ENCODE measurements at regions not wholly inside any gene's neighbourhood (a gene's known extent, or its start where the extent isn't known, plus 50 kb on each side); places are given as distances from the start of the nearest gene placed in this dataset.

GRCh38 chr20:5492937-5493336 lies 117.9 kb downstream of the GPCPD1 start:
- Histone ChIP-seq H3K4me1 (no peaks in the 10 kb centered on the region), H3K36me3 (no peaks in the 10 kb centered on the region), H3K9me3 (no peaks in the 10 kb centered on the region), H3K27ac (no peak overlapping the region), H3K27me3 (ENCODE audit: low read depth) (no peaks in the 10 kb centered on the region), H3K4me3 (no peak overlapping the region)
- no peak for ATAC-seq
- TF ChIP-seq, protein P1, sequence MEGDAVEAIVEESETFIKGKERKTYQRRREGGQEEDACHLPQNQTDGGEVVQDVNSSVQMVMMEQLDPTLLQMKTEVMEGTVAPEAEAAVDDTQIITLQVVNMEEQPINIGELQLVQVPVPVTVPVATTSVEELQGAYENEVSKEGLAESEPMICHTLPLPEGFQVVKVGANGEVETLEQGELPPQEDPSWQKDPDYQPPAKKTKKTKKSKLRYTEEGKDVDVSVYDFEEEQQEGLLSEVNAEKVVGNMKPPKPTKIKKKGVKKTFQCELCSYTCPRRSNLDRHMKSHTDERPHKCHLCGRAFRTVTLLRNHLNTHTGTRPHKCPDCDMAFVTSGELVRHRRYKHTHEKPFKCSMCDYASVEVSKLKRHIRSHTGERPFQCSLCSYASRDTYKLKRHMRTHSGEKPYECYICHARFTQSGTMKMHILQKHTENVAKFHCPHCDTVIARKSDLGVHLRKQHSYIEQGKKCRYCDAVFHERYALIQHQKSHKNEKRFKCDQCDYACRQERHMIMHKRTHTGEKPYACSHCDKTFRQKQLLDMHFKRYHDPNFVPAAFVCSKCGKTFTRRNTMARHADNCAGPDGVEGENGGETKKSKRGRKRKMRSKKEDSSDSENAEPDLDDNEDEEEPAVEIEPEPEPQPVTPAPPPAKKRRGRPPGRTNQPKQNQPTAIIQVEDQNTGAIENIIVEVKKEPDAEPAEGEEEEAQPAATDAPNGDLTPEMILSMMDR (IDR thresholded peaks at IDR 0.05) = no peak
- no peak for DNase-seq
- intact Hi-C loops (cut with DNase I) = no loop called here

GRCh38 chr20:5491455-5491854 lies 119.4 kb downstream of the GPCPD1 start:
- Histone ChIP-seq H3K4me3 (no peak overlapping the region), H3K27ac (no peak overlapping the region), H3K9me3 (no peaks in the 10 kb centered on the region), H3K27me3 (ENCODE audit: low read depth) (no peaks in the 10 kb centered on the region), H3K4me1 (no peaks in the 10 kb centered on the region), H3K36me3 (no peaks in the 10 kb centered on the region)
- TF ChIP-seq, protein P1 (IDR thresholded peaks at IDR 0.05) = no peak
- ATAC-seq (no peak), DNase-seq (no peak)
- intact Hi-C loops (cut with DNase I) = no loop called here

DNA sequence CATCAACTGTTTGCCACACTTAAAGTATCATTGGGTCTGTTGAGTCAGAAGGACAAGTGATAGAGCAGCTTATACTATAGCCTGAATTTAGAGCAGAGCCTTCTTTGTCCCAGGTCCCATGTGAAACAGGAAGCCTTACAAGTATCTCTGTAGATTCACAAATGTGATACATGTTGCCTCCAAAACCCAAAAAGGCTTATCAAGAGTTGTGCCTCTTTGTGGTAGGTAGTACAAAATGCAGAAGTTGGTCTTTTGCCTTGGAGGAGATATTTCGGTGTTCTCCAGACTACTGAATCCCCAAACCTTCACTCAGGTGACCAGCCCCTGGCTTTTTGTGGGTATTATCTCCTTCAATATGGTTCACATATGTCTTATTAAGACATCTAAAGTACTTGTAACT lies 121.2 kb downstream of the GPCPD1 start:
- H3K4me3 ChIP-seq = no peak overlapping the region
- ATAC-seq (no peak), DNase-seq (no peak)
- no peaks in the 10 kb centered on the region for H3K27me3 ChIP-seq (ENCODE audit: low read depth)
- no peak overlapping the region for H3K27ac ChIP-seq
- TF ChIP-seq, protein P1 (IDR thresholded peaks at IDR 0.05) = no peak
- intact Hi-C loops (cut with DNase I) = no loop called here
- H3K9me3 ChIP-seq = no peaks in the 10 kb centered on the region
- no peaks in the 10 kb centered on the region for H3K4me1 ChIP-seq
- H3K36me3 ChIP-seq = no peaks in the 10 kb centered on the region

- no peak for DNase-seq
- Histone ChIP-seq H3K9me3 (no peaks in the 10 kb centered on the region), H3K27me3 (ENCODE audit: low read depth) (no peaks in the 10 kb centered on the region), H3K4me3 (no peak overlapping the region), H3K4me1 (no peaks in the 10 kb centered on the region), H3K27ac (no peak overlapping the region), H3K36me3 (no peaks in the 10 kb centered on the region)
- ATAC-seq = no peak
- intact Hi-C loops (cut with DNase I) = no loop called here
- TF ChIP-seq, protein P1 (IDR thresholded peaks at IDR 0.05) = no peak
Measured at GRCh38 chr20:5488823-5489222, 122.0 kb downstream of the GPCPD1 start.

DNA sequence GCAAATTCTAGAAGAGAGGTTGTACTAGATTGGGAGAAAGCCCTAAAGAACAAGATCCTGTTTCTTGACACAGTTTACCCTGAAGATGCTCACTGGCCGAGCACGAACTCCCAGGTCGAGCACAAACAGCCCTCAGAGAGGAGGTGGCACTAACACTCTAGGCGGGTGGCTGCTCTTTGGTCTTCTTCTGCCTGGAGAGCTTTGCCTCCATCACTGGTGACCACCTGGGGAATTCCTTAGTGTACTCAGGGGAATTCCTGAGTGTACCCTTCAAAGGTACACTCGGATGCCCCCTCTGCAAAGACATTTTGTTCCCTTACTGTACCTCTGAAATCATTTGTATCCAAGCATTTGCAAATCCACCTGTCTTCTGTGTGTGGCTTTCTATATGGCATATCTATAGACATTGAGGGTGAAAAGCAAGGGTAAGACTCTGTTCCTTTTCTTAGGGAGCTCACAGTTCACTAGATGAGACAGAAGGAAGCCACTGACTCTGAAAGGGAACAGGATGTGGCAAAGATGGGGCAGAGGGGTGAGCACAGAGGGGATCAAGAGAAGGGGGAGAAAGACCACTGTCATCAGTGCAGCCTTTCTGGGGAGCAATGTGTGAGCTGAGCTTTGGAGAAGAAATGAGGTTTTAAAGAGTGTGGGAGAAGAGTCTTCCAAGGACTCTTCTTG lies 124.3 kb downstream of the GPCPD1 start:
- H3K27ac ChIP-seq = no peak overlapping the region
- TF ChIP-seq, protein P1 (IDR thresholded peaks at IDR 0.05) = no peak
- no peak overlapping the region for H3K4me3 ChIP-seq
- DNase-seq = no peak
- H3K4me1 ChIP-seq = no peaks in the 10 kb centered on the region
- H3K27me3 ChIP-seq (ENCODE audit: low read depth) = no peaks in the 10 kb centered on the region
- no peaks in the 10 kb centered on the region for H3K9me3 ChIP-seq
- no peak for ATAC-seq
- intact Hi-C loops (cut with DNase I) = no loop called here
- H3K36me3 ChIP-seq = no peaks in the 10 kb centered on the region

Data from lower lobe of right lung (tissue), 2 donors.